HG02970 (cell line): ENCODE measurements at regions not wholly inside any gene's neighbourhood (a gene's known extent, or its start where the extent isn't known, plus 50 kb on each side); places are given as distances from the start of the nearest gene placed in this dataset.

Experiments
- ATAC-seq: cut with Tn5 transposase; IDR thresholded peaks from one replicate; pipeline ENCODE4 v1.9.1; 2021; ENCODE audit warnings: mild to moderate bottlenecking, moderate library complexity, moderate number of reproducible peaks; ENCODE audit not compliant: unreplicated experiment, low FRiP score

- ATAC-seq, result no peak
Observed at GRCh38 chr1:239771550-239771949, 320.1 kb upstream of the FMN2 start.

- ATAC-seq, result no peak
Observed at GRCh38 chr1:239772446-239772845, 319.2 kb upstream of the FMN2 start.

- ATAC-seq, result no peak
Observed at GRCh38 chr1:239775466-239775865, 316.2 kb upstream of the FMN2 start.

- no peak for ATAC-seq
Observed at GRCh38 chr1:239778208-239778813, 313.4 kb upstream of the FMN2 start.

- no peak for ATAC-seq
Observed at GRCh38 chr1:239779962-239780361, 311.7 kb upstream of the FMN2 start.

GRCh38 chr1:239784896-239785295 lies 306.8 kb upstream of the FMN2 start:
- no peak for ATAC-seq

- no peak for ATAC-seq
Observed at GRCh38 chr1:239785576-239785975, 306.1 kb upstream of the FMN2 start.

- ATAC-seq, result no peak
Observed at GRCh38 chr1:239786464-239786863, 305.2 kb upstream of the FMN2 start.

- no peak for ATAC-seq
Observed at GRCh38 chr1:239792157-239792556, 299.5 kb upstream of the FMN2 start.

- ATAC-seq, result no peak
Observed at GRCh38 chr1:239795304-239795703, 296.4 kb upstream of the FMN2 start.

- ATAC-seq, result no peak
Observed at GRCh38 chr1:239799617-239800016, 292.1 kb upstream of the FMN2 start.

GRCh38 chr1:239800861-239801260 lies 290.8 kb upstream of the FMN2 start:
- no peak for ATAC-seq

- no peak for ATAC-seq
Observed at GRCh38 chr1:239802275-239802674, 289.4 kb upstream of the FMN2 start.

GRCh38 chr1:239803781-239804180 lies 287.9 kb upstream of the FMN2 start:
- no peak for ATAC-seq

- ATAC-seq, result no peak
Observed at GRCh38 chr1:239804266-239804665, 287.4 kb upstream of the FMN2 start.

- no peak for ATAC-seq
Observed at GRCh38 chr1:239805042-239805441, 286.6 kb upstream of the FMN2 start.

- ATAC-seq, result no peak
Observed at GRCh38 chr1:239805851-239806772, 285.6 kb upstream of the FMN2 start.

- no peak for ATAC-seq
Observed at GRCh38 chr1:239806897-239807296, 284.8 kb upstream of the FMN2 start.

- no peak for ATAC-seq
Observed at GRCh38 chr1:239807361-239807760, 284.3 kb upstream of the FMN2 start.

GRCh38 chr1:239810061-239810481 lies 281.6 kb upstream of the FMN2 start:
- no peak for ATAC-seq

GRCh38 chr1:239811211-239811885 lies 280.3 kb upstream of the FMN2 start:
- ATAC-seq, result no peak
